ENCODE measurements at regions not wholly inside any gene's neighbourhood (a gene's known extent, or its start where the extent isn't known, plus 50 kb on each side); places are given as distances from the start of the nearest gene placed in this dataset.

GRCh38 chr13:47420020-47420419 lies 523.2 kb upstream of the HTR2A start:
- H3K4me1 Mint-ChIP-seq (ENCODE audit: low read depth): no peaks in the 10 kb centered on the region

GRCh38 chr13:47418206-47418920 lies 521.5 kb upstream of the HTR2A start:
- DNase-seq (no peak), ATAC-seq (ENCODE audit: poor library complexity) (no peak)
- TF ChIP-seq CTCF (IDR thresholded peaks at IDR 0.05): no peak
- H3K27me3 Mint-ChIP-seq: no peaks in the 10 kb centered on the region
- ChIA-PET POLR2A (no interaction called here), CTCF (no interaction called here)
- Histone ChIP-seq H3K27ac (ENCODE audit: low read depth in 1 of 2, low read length in 2 of 2) (no peak overlapping the region), H3K4me1 (ENCODE audit: insufficient read depth, low read length) (no peaks in the 10 kb centered on the region), H3K4me3 (ENCODE audit: low read length) (no peak overlapping the region), H3K27me3 (ENCODE audit: control insufficient read depth in 1 of 2, insufficient read depth in 2 of 2, low read length in 2 of 2) (no peaks in the 10 kb centered on the region), H3K36me3 (ENCODE audit: insufficient read depth, low read length) (no peaks in the 10 kb centered on the region), H3K9me3 (ENCODE audit: control insufficient read depth in 1 of 2, insufficient read depth in 1 of 2, low read length in 2 of 2) (no peaks in the 10 kb centered on the region)
- H3K4me3 Mint-ChIP-seq: no peak overlapping the region
- no peaks in the 10 kb centered on the region for H3K36me3 Mint-ChIP-seq (ENCODE audit: low read depth)
- intact Hi-C loops (cut with DNase I, micrococcal nuclease): no loop called here
- H3K4me1 Mint-ChIP-seq (ENCODE audit: low read depth): no peaks in the 10 kb centered on the region
- H3K9me3 Mint-ChIP-seq: no peaks in the 10 kb centered on the region
- no peak overlapping the region for H3K27ac Mint-ChIP-seq

More at GRCh38 chr13:47420020-47420419, 523.2 kb upstream of the HTR2A start:
- Mint-ChIP-seq H3K36me3 (ENCODE audit: low read depth) (no peaks in the 10 kb centered on the region), H3K27ac (no peak overlapping the region), H3K9me3 (no peaks in the 10 kb centered on the region), H3K4me3 (no peak overlapping the region), H3K27me3 (no peaks in the 10 kb centered on the region)
- no peak overlapping the region for H3K27ac ChIP-seq (ENCODE audit: low read depth in 1 of 2, low read length in 2 of 2)
- H3K4me1 ChIP-seq (ENCODE audit: insufficient read depth, low read length): no peaks in the 10 kb centered on the region
- DNase-seq: no peak
- intact Hi-C loops (cut with DNase I, micrococcal nuclease): no loop called here
- no peak for TF ChIP-seq CTCF (IDR thresholded peaks at IDR 0.05)
- no peaks in the 10 kb centered on the region for H3K36me3 ChIP-seq (ENCODE audit: insufficient read depth, low read length)
- no peak for ATAC-seq (ENCODE audit: poor library complexity)
- no peak overlapping the region for H3K4me3 ChIP-seq (ENCODE audit: low read length)
- H3K9me3 ChIP-seq (ENCODE audit: control insufficient read depth in 1 of 2, insufficient read depth in 1 of 2, low read length in 2 of 2): no peaks in the 10 kb centered on the region
- POLR2A ChIA-PET: no interaction called here
- CTCF ChIA-PET: no interaction called here
- no peaks in the 10 kb centered on the region for H3K27me3 ChIP-seq (ENCODE audit: control insufficient read depth in 1 of 2, insufficient read depth in 2 of 2, low read length in 2 of 2)

GRCh38 chr13:47417485-47417884 lies 520.6 kb upstream of the HTR2A start:
- no peaks in the 10 kb centered on the region for H3K9me3 ChIP-seq (ENCODE audit: control insufficient read depth in 1 of 2, insufficient read depth in 1 of 2, low read length in 2 of 2)
- DNase-seq (no peak), ATAC-seq (ENCODE audit: poor library complexity) (no peak)
- ChIA-PET CTCF (no interaction called here), POLR2A (no interaction called here)
- no peaks in the 10 kb centered on the region for H3K4me1 ChIP-seq (ENCODE audit: insufficient read depth, low read length)
- H3K27ac ChIP-seq (ENCODE audit: low read depth in 1 of 2, low read length in 2 of 2): no peak overlapping the region
- H3K27me3 ChIP-seq (ENCODE audit: control insufficient read depth in 1 of 2, insufficient read depth in 2 of 2, low read length in 2 of 2): no peaks in the 10 kb centered on the region
- no peaks in the 10 kb centered on the region for H3K36me3 Mint-ChIP-seq (ENCODE audit: low read depth)
- no peak for TF ChIP-seq CTCF (IDR thresholded peaks at IDR 0.05)
- intact Hi-C loops (cut with DNase I, micrococcal nuclease): no loop called here
- no peaks in the 10 kb centered on the region for H3K36me3 ChIP-seq (ENCODE audit: insufficient read depth, low read length)
- H3K4me1 Mint-ChIP-seq (ENCODE audit: low read depth): no peaks in the 10 kb centered on the region
- H3K4me3 Mint-ChIP-seq: no peak overlapping the region
- no peaks in the 10 kb centered on the region for H3K27me3 Mint-ChIP-seq
- no peak overlapping the region for H3K27ac Mint-ChIP-seq
- H3K9me3 Mint-ChIP-seq: no peaks in the 10 kb centered on the region
- no peak overlapping the region for H3K4me3 ChIP-seq (ENCODE audit: low read length)
